ENCODE measurements at regions not wholly inside any gene's neighbourhood (a gene's known extent, or its start where the extent isn't known, plus 50 kb on each side); places are given as distances from the start of the nearest gene placed in this dataset.

DNA sequence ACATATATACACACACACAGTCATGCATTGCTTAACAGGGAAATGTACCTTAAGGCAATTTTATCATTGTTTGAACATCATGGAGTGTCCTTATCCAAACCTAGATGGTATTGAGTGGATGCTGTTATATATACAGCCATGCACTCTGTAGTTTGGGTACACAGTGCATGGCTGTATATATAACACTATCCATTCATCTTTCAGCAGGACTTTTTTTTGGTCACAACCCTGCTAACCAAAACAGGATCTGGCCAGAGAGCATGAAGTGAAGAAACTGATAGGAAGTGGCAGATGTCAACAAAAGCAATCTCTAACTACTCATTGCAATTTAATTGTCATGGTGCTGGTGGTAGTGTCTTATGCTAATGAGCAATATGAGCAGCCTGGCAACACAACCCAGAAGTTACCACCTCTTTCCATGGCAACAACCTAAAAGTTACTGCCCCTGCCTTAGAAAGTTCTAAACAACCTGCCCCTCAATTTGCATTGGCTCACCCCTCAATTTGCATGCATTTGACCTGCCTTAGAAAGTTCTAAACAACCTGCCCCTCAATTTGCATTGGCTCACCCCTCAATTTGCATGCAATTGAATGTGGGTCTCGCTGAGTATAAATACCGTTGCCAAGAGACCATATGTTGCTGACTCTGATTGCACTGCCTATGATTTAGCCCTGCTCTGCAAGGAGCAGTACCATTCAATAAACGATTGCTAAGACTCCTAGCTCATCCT lies 434.9 kb downstream of the DSEL start:
- Histone ChIP-seq H4K91ac (ENCODE audit: insufficient read length, low read depth, low read length) (no peak overlapping the region), H3K27ac (ENCODE audit: insufficient read length, low read depth, low read length) (peak overlapping the region; percentile 25), H2BK15ac (ENCODE audit: low read depth, low read length) (no peak overlapping the region), H3K56ac (ENCODE audit: insufficient read length, low read depth, low read length) (no peak overlapping the region), H3K9ac (ENCODE audit: extremely low read depth, insufficient read length, low read length) (no peak overlapping the region), H2BK20ac (ENCODE audit: low read depth, low read length, poor library complexity, severe bottlenecking) (no peak overlapping the region), H4K20me1 (ENCODE audit: control insufficient read depth, insufficient read depth, insufficient read length) (no peaks in the 10 kb centered on the region), H2BK12ac (ENCODE audit: insufficient read length, low read depth, low read length) (no peak overlapping the region), H3K27me3 (ENCODE audit: insufficient read depth, low read length) (no peaks in the 10 kb centered on the region), H3K79me1 (ENCODE audit: insufficient read depth, low read depth, low read length, poor library complexity, severe bottlenecking) (no peaks in the 10 kb centered on the region), H3K14ac (ENCODE audit: insufficient read depth, low read length) (no peak overlapping the region), H3K79me2 (ENCODE audit: insufficient read depth, low read length) (no peaks in the 10 kb centered on the region), H2BK5ac (ENCODE audit: insufficient read length, low read length) (no peak overlapping the region), H3K23me2 (ENCODE audit: insufficient read length, low read depth, low read length, poor library complexity, severe bottlenecking) (no peaks in the 10 kb centered on the region), H2AK5ac (ENCODE audit: insufficient read length, low read length) (no peak overlapping the region), H3K4me2 (ENCODE audit: insufficient read depth, insufficient read length, low read length) (no peak overlapping the region), H4K8ac (replicated peaks; ENCODE audit: insufficient read length, low read depth, low read length) (no peak overlapping the region), H4K5ac (ENCODE audit: insufficient read length, low read depth, low read length) (no peak overlapping the region), H2BK120ac (ENCODE audit: low read depth, low read length, poor library complexity, severe bottlenecking) (no peak overlapping the region), H3K18ac (ENCODE audit: insufficient read length, low read depth, low read length) (no peak overlapping the region), H3T11ph (ENCODE audit: low read length) (no peak overlapping the region), H3K23ac (ENCODE audit: insufficient read length, low read depth, low read length) (no peak overlapping the region), H3K4ac (ENCODE audit: low read depth, low read length) (no peak overlapping the region), H3K4me1 (ENCODE audit: insufficient read depth, low read length) (peaks cover 5% of the 10 kb centered on the region; the same call in 1 of the 2 replicates), H3K9me3 (ENCODE audit: control insufficient read depth, low read depth, low read length) (no peaks in the 10 kb centered on the region), H2AFZ (ENCODE audit: low read length) (no peak overlapping the region)
- no peak for TF ChIP-seq CTCF (conservative IDR thresholded peaks at IDR 0.05)
- no CpG with 5 or more reads among the region's 3 CpGs for WGBS (ENCODE audit: extremely low coverage, insufficient read length, low lambda C conversion rate)
- H3K4me1 Mint-ChIP-seq, result peaks cover 24 to 27% of the 10 kb centered on the region in 2 experiments
- no peaks in the 10 kb centered on the region for H3K9me3 Mint-ChIP-seq
- peak; percentile 39 for DNase-seq
- no peak overlapping the region for H3K4me3 Mint-ChIP-seq
- H3K36me3 Mint-ChIP-seq (ENCODE audit: insufficient read depth in 1 of 3, low read depth in 3 of 3), result peaks cover 0 to under 1% (median 0%) of the 10 kb centered on the region in 3 experiments; a peak in 1 of 7 replicates
- no peaks in the 10 kb centered on the region for H3K27me3 Mint-ChIP-seq (ENCODE audit: low read depth)
- peak overlapping the region in 2 of 3 experiments; percentile 54 to 63; a peak in 1 of 7 replicates for H3K27ac Mint-ChIP-seq
